Osteoblast (primary cell): ENCODE measurements at regions not wholly inside any gene's neighbourhood (a gene's known extent, or its start where the extent isn't known, plus 50 kb on each side); places are given as distances from the start of the nearest gene placed in this dataset.

Source experiments
- DNase-seq: peaks from one replicate; pipeline ENCODE4 v3.0.0; 2011; ENCODE audit warnings: low spot score, mixed read lengths; ENCODE audit not compliant: insufficient read length; ENCODE audit errors: missing footprints
- H2AFZ ChIP-seq: 2 replicates; pipeline ENCODE4 v1.6.0; 2011; ENCODE audit warnings: mild to moderate bottlenecking, low read length
- H3K27ac ChIP-seq: 2 replicates; pipeline ENCODE4 v1.5.1; 2011; ENCODE audit warnings: mild to moderate bottlenecking, low read depth, low read length, moderate library complexity
- H3K27me3 ChIP-seq: 2 replicates; pipeline ENCODE4 v1.6.0; 2012; ENCODE audit warnings: mild to moderate bottlenecking, control low read depth, inconsistent platforms, low read length, moderate library complexity; ENCODE audit not compliant: insufficient read depth
- H3K36me3 ChIP-seq: 2 replicates; pipeline ENCODE4 v1.5.1; 2011; ENCODE audit warnings: mild to moderate bottlenecking, low read length, control low read depth, moderate library complexity; ENCODE audit not compliant: insufficient read depth
- H3K4me1 ChIP-seq: 2 replicates; pipeline ENCODE4 v1.5.1; 2011; ENCODE audit warnings: mild to moderate bottlenecking, low read length, control low read depth, moderate library complexity; ENCODE audit not compliant: insufficient read depth
- H3K4me2 ChIP-seq: 2 replicates; pipeline ENCODE4 v1.6.0; 2011; ENCODE audit warnings: mild to moderate bottlenecking, low read length; ENCODE audit not compliant: insufficient read depth
- H3K4me3 ChIP-seq: fragments of 200-600 bp; sonication (generic); 3 replicates; pipeline ENCODE4 v1.5.1; 2012; ENCODE audit warnings: mild to moderate bottlenecking, low read length, inconsistent platforms; ENCODE audit not compliant: insufficient read depth
- H3K79me2 ChIP-seq: 2 replicates; pipeline ENCODE4 v1.6.0; 2012; ENCODE audit warnings: mild to moderate bottlenecking, low read length, control low read depth, inconsistent platforms; ENCODE audit not compliant: insufficient read depth
- H3K9me3 ChIP-seq: 2 replicates; pipeline ENCODE4 v1.5.1; 2011; ENCODE audit warnings: low read depth, low read length, control low read depth
- H4K20me1 ChIP-seq: 2 replicates; pipeline ENCODE4 v1.6.0; 2012; ENCODE audit warnings: mild to moderate bottlenecking, low read length, control low read depth; ENCODE audit not compliant: insufficient read depth
- TF ChIP-seq, protein P1 (sequence below): IDR thresholded peaks from 2 replicates; pipeline ENCODE4 v1.5.1; 2011; ENCODE audit warnings: mild to moderate bottlenecking, low read depth, low read length, moderate library complexity; ENCODE audit errors: extremely low read depth

DNA sequence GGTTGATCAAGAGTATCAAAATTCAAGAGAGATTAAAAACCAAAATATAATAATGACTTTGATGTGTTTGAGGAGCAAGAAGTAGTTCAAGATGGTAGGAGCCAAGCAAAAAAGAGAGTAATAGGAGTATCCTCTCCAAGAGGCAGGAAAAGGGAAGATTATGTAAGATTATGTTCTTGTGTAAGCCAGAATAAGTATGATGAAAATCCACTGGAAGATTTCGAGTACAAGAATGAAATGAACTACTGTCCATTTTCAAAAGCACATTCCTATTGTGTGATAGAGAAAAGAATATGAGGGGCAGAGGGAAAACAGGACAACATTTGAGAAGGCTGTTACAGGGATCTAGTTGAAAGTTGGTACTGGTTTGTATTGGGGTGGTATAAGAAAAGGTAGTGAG is 659.6 kb upstream of the INTU start:
- H4K20me1 ChIP-seq: no peaks in the 10 kb centered on the region
- peaks cover 3% of the 10 kb centered on the region for H3K4me1 ChIP-seq
- no peak overlapping the region for H3K4me2 ChIP-seq
- H3K9me3 ChIP-seq: no peaks in the 10 kb centered on the region
- H2AFZ ChIP-seq: no peak overlapping the region
- no peaks in the 10 kb centered on the region for H3K27me3 ChIP-seq
- no peak for DNase-seq
- no peaks in the 10 kb centered on the region for H3K36me3 ChIP-seq
- no peak overlapping the region for H3K27ac ChIP-seq
- H3K4me3 ChIP-seq: no peak overlapping the region
- no peaks in the 10 kb centered on the region for H3K79me2 ChIP-seq
- TF ChIP-seq, protein P1, sequence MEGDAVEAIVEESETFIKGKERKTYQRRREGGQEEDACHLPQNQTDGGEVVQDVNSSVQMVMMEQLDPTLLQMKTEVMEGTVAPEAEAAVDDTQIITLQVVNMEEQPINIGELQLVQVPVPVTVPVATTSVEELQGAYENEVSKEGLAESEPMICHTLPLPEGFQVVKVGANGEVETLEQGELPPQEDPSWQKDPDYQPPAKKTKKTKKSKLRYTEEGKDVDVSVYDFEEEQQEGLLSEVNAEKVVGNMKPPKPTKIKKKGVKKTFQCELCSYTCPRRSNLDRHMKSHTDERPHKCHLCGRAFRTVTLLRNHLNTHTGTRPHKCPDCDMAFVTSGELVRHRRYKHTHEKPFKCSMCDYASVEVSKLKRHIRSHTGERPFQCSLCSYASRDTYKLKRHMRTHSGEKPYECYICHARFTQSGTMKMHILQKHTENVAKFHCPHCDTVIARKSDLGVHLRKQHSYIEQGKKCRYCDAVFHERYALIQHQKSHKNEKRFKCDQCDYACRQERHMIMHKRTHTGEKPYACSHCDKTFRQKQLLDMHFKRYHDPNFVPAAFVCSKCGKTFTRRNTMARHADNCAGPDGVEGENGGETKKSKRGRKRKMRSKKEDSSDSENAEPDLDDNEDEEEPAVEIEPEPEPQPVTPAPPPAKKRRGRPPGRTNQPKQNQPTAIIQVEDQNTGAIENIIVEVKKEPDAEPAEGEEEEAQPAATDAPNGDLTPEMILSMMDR: no peak

DNA sequence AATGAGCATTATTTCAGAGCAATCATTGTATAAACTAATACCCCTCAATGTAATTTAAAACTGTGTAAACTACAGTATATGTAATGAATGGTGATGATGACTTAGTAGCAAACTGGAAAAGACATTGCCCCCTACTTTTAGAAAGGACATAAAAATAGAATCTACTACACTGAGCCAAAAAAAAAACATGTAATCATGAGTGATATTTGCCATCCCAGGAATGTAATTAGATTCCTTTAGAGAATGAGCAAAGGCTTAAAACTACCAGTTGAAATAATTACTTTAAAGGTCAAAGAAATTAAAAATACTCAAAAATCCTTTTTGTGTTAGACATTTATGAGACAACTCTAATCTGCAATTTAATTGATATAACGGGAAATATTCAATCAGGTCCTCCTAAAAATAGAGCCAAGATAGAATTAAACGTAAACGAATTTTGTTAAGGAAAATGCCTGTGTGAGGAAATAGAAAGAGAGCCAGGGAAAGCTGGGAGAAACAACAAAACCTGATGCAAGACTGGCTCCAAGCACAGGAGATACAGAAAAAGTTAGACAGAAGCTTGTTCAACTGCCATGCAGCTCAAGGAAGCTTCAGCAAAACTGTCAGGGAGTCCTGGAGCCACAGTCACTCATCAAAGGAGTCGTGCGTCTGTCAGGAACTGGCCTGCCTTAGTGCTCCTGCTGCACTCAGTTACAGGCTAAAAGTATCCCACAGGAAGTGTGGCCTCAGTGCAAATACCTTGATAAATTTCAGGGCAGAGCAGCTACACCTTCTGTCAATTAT is 655.7 kb upstream of the INTU start:
- Histone ChIP-seq H3K9me3 (no peaks in the 10 kb centered on the region), H3K36me3 (no peaks in the 10 kb centered on the region), H3K79me2 (no peaks in the 10 kb centered on the region), H4K20me1 (no peaks in the 10 kb centered on the region), H3K4me1 (peaks cover 3% of the 10 kb centered on the region), H3K4me2 (peak overlapping the region; percentile 56), H2AFZ (peak overlapping the region; percentile 94), H3K27ac (no peak overlapping the region), H3K4me3 (no peak overlapping the region), H3K27me3 (no peaks in the 10 kb centered on the region)
- TF ChIP-seq, protein P1: no peak
- no peak for DNase-seq

DNA sequence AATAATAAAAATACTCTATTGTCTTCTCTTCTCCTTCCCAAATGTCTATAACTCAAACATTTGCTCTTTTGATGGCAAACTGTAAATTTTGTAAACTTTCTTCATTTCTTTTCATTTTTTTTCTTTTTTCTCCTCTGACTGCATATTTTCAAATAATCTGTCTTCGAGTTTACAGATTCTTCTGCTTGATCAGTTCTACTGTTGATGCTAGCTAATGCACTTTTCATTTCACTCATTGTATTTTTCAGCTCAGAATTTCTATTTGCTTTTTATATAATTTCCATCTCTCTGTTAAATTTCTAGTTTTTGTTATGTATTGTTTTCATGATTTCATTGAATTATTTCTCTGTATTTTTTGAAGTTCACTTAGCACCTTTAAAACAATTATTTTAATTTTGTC is 646.8 kb upstream of the INTU start:
- Histone ChIP-seq H3K4me2 (no peak overlapping the region), H3K79me2 (no peaks in the 10 kb centered on the region), H4K20me1 (no peaks in the 10 kb centered on the region), H3K4me1 (no peaks in the 10 kb centered on the region), H3K27me3 (no peaks in the 10 kb centered on the region), H3K27ac (no peak overlapping the region), H3K36me3 (no peaks in the 10 kb centered on the region), H3K9me3 (peaks cover 2% of the 10 kb centered on the region), H2AFZ (no peak overlapping the region), H3K4me3 (no peak overlapping the region)
- no peak for DNase-seq
- TF ChIP-seq, protein P1: no peak

DNA sequence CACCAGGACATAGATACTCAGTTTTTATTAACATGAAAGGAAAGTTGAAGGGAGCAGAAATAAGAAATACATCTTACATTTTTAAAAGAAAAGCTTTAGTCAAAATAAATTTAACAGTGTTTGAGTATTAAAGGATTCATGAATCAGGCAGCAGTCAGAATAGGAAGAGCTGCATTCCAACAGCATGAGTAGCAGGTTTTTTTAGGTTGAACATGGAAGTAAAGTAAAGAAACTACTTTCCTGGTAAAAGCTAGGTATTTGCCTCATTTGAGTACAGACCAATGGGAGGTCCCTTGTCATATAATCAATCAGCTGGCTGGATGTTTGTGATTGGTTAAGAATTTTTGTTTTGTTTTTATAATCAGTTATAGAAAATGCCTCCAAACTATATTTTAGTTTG is 645.9 kb upstream of the INTU start:
- H4K20me1 ChIP-seq: no peaks in the 10 kb centered on the region
- TF ChIP-seq, protein P1: no peak
- no peaks in the 10 kb centered on the region for H3K79me2 ChIP-seq
- DNase-seq: peak; percentile 67
- no peaks in the 10 kb centered on the region for H3K27me3 ChIP-seq
- peaks cover 2% of the 10 kb centered on the region for H3K9me3 ChIP-seq
- no peaks in the 10 kb centered on the region for H3K4me1 ChIP-seq
- no peaks in the 10 kb centered on the region for H3K36me3 ChIP-seq
- H3K4me2 ChIP-seq: no peak overlapping the region
- H3K27ac ChIP-seq: no peak overlapping the region
- H2AFZ ChIP-seq: peak overlapping the region; percentile 11
- no peak overlapping the region for H3K4me3 ChIP-seq
